ENCODE measurements at regions not wholly inside any gene's neighbourhood (a gene's known extent, or its start where the extent isn't known, plus 50 kb on each side); places are given as distances from the start of the nearest gene placed in this dataset.

GRCh38 chr13:63855457-63856118 is 2439.9 kb upstream of the PCDH20 start:
- Histone ChIP-seq H3K27me3 (no peaks in the 10 kb centered on the region), H3K4me1 (no peaks in the 10 kb centered on the region), H3K9me3 (no peaks in the 10 kb centered on the region), H3K36me3 (no peaks in the 10 kb centered on the region), H3K4me3 (ENCODE audit: low read depth, low read length) (no peak overlapping the region)
- TF ChIP-seq CTCF (IDR thresholded peaks at IDR 0.05; ENCODE audit: low read depth, low read length): no peak
- DNase-seq: no peak

GRCh38 chr13:63853816-63854215 is 2438.2 kb upstream of the PCDH20 start:
- Histone ChIP-seq H3K36me3 (no peaks in the 10 kb centered on the region), H3K4me3 (ENCODE audit: low read depth, low read length) (no peak overlapping the region), H3K9me3 (no peaks in the 10 kb centered on the region), H3K27me3 (no peaks in the 10 kb centered on the region), H3K4me1 (no peaks in the 10 kb centered on the region)
- no peak for TF ChIP-seq CTCF (IDR thresholded peaks at IDR 0.05; ENCODE audit: low read depth, low read length)
- no peak for DNase-seq

GRCh38 chr13:63851526-63851925 is 2435.9 kb upstream of the PCDH20 start:
- no peaks in the 10 kb centered on the region for H3K27me3 ChIP-seq
- H3K36me3 ChIP-seq: no peaks in the 10 kb centered on the region
- no peaks in the 10 kb centered on the region for H3K4me1 ChIP-seq
- TF ChIP-seq CTCF (IDR thresholded peaks at IDR 0.05; ENCODE audit: low read depth, low read length): no peak
- no peak overlapping the region for H3K4me3 ChIP-seq (ENCODE audit: low read depth, low read length)
- no peak for DNase-seq
- H3K9me3 ChIP-seq: no peaks in the 10 kb centered on the region

GRCh38 chr13:63843766-63844699 is 2428.4 kb upstream of the PCDH20 start:
- H3K4me1 ChIP-seq: no peaks in the 10 kb centered on the region
- TF ChIP-seq CTCF (IDR thresholded peaks at IDR 0.05; ENCODE audit: low read depth, low read length): no peak
- DNase-seq: no peak
- no peak overlapping the region for H3K4me3 ChIP-seq (ENCODE audit: low read depth, low read length)
- no peaks in the 10 kb centered on the region for H3K27me3 ChIP-seq
- H3K9me3 ChIP-seq: no peaks in the 10 kb centered on the region
- no peaks in the 10 kb centered on the region for H3K36me3 ChIP-seq

GRCh38 chr13:63842102-63842501 is 2426.5 kb upstream of the PCDH20 start:
- TF ChIP-seq CTCF (IDR thresholded peaks at IDR 0.05; ENCODE audit: low read depth, low read length): no peak
- Histone ChIP-seq H3K27me3 (no peaks in the 10 kb centered on the region), H3K36me3 (no peaks in the 10 kb centered on the region), H3K4me1 (no peaks in the 10 kb centered on the region), H3K4me3 (ENCODE audit: low read depth, low read length) (no peak overlapping the region), H3K9me3 (no peaks in the 10 kb centered on the region)
- DNase-seq: no peak

Measured in BE2C (cell line).